Activated naive CD8-positive, alpha-beta T cell treated with anti-CD3 and anti-CD28 coated beads for 36 hours (primary cell): ENCODE measurements at regions not wholly inside any gene's neighbourhood (a gene's known extent, or its start where the extent isn't known, plus 50 kb on each side); places are given as distances from the start of the nearest gene placed in this dataset.

Experiments used
- DNase-seq: peaks from one replicate; pipeline ENCODE4 v3.0.0; 2021
- H3K27ac Mint-ChIP-seq: one replicate; pipeline ENCODE4 v1.8.0; 2022; ENCODE audit warnings: mild to moderate bottlenecking, moderate library complexity, mixed read lengths
- H3K27me3 Mint-ChIP-seq: one replicate; pipeline ENCODE4 v1.8.0; 2022; ENCODE audit warnings: mild to moderate bottlenecking, mixed read lengths
- H3K36me3 Mint-ChIP-seq: one replicate; pipeline ENCODE4 v1.8.0; 2021; ENCODE audit warnings: mild to moderate bottlenecking, mixed read lengths
- H3K4me1 Mint-ChIP-seq: one replicate; pipeline ENCODE4 v1.8.0; 2021; ENCODE audit warnings: mixed read lengths
- H3K4me3 Mint-ChIP-seq: one replicate; pipeline ENCODE4 v1.8.0; 2022; ENCODE audit warnings: mild to moderate bottlenecking, moderate library complexity, mixed read lengths
- H3K9me3 Mint-ChIP-seq: one replicate; pipeline ENCODE4 v1.8.0; 2022; ENCODE audit warnings: mixed read lengths

DNA sequence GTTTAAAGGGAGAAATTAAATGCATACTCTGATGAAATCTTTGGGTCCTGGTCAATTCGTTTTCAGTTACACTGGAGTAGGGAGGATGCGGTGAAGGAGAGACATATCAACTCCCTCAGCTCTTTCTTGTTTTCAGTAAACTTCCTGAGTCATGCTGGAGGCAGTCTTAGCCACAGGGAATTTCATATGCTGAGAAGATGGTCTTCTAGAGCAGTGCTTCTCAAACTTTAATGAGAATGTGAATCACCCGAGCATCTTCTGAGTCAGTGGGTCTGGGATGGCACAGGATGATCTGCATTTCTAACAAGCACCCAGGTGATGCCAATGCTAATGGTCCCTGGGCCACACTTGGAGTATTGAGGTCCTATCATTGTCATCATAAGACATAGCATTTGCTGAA, 214.5 kb downstream of the KIT start:
- H3K4me3 Mint-ChIP-seq = no peak overlapping the region
- no peaks in the 10 kb centered on the region for H3K36me3 Mint-ChIP-seq
- H3K27ac Mint-ChIP-seq = no peak overlapping the region
- DNase-seq = no peak
- H3K27me3 Mint-ChIP-seq = no peaks in the 10 kb centered on the region
- H3K4me1 Mint-ChIP-seq = no peaks in the 10 kb centered on the region
- no peaks in the 10 kb centered on the region for H3K9me3 Mint-ChIP-seq

DNA sequence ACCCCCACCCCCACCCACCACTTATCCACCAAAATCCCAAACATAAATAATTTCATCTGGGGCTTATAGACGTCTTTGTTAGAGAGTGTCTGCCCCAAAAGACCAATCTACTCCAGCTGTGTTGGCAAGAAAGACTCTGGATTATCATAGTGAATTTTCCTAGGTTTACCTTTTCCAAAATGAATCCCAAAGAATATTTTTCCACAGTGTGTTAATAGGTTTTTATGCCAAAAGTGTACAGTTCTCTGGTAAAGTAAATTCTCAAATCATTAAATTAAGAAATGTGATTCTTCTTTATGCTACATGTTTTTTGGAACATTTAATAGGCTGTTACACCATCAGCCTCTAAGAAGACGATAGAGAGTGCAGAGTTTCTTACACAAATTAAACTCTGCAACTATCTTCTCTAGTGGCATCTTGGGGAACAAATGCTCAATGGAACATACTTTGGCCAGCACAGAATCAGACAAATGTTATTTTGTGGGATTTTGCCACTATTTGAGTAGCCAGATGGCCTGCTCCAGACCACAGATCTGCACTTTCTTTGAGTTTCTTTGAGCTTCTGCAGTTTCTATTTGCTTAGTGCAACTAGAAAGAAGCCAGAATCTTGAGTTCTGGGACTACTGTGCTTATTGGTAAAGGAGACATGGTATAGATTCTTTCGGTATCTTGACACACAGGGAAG, 206.0 kb downstream of the KIT start:
- no peaks in the 10 kb centered on the region for H3K27me3 Mint-ChIP-seq

DNA sequence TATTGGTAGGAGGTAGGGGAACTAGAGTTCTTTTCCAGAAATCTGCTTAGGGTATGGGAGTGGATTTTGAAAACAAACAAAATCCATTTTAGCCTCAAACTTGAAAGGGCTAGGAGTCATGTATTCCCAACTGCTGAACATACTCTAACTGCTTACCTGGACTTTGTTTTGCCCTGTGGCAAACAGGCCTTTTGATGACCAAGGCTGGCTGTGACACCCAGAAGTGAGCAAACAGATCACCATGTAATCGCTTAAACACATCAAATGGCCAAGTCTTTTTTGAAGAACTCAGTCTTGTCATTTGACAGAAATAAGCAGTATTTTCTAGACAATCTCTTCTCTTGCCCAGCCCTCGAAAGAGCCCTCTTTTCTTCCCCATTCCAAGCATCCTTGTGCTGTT, 203.4 kb downstream of the KIT start:
- H3K4me3 Mint-ChIP-seq = no peak overlapping the region
- no peaks in the 10 kb centered on the region for H3K27me3 Mint-ChIP-seq
- no peak for DNase-seq
- H3K36me3 Mint-ChIP-seq = no peaks in the 10 kb centered on the region
- H3K27ac Mint-ChIP-seq = no peak overlapping the region
- H3K4me1 Mint-ChIP-seq = no peaks in the 10 kb centered on the region
- no peaks in the 10 kb centered on the region for H3K9me3 Mint-ChIP-seq

More for the DNA sequence above, 206.0 kb downstream of the KIT start:
- no peak for DNase-seq
- Mint-ChIP-seq H3K9me3 (no peaks in the 10 kb centered on the region), H3K4me3 (no peak overlapping the region), H3K27ac (no peak overlapping the region), H3K4me1 (no peaks in the 10 kb centered on the region), H3K36me3 (no peaks in the 10 kb centered on the region)

DNA sequence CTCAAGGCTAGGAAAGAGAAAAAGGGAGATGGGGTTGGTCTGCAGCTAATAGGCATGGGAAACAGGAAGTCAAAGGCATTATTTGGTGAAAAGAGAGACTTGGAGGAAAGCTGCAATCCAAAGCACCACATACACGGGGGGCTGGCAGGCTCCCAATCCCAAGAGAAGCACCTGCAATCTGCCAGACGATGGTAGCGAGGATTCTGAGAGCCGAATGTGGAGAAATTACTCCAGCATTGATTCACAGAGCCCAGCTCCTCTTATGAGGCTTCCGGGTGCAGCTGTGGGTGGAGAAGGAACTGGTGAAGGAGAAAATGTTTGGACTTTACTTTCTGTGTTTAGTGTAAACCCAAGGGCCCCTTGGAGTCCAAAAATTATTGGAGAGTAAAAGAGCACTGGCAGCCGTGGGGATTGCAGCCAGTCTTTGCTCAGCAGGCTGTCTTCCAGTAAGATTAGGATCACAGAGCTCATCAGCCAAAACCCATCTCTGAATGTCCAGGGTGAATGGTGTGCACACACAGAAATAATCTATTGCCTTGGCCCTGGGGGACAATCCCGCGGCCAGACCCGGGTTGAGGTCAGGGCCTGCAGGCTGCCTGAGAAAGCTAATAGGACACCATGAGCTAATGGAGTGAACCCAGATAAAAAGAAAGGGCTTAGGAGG, 197.6 kb downstream of the KIT start:
- H3K27me3 Mint-ChIP-seq = no peaks in the 10 kb centered on the region
- DNase-seq = no peak
- H3K36me3 Mint-ChIP-seq = no peaks in the 10 kb centered on the region
- H3K27ac Mint-ChIP-seq = no peak overlapping the region
- H3K4me3 Mint-ChIP-seq = no peak overlapping the region
- no peaks in the 10 kb centered on the region for H3K9me3 Mint-ChIP-seq
- no peaks in the 10 kb centered on the region for H3K4me1 Mint-ChIP-seq

DNA sequence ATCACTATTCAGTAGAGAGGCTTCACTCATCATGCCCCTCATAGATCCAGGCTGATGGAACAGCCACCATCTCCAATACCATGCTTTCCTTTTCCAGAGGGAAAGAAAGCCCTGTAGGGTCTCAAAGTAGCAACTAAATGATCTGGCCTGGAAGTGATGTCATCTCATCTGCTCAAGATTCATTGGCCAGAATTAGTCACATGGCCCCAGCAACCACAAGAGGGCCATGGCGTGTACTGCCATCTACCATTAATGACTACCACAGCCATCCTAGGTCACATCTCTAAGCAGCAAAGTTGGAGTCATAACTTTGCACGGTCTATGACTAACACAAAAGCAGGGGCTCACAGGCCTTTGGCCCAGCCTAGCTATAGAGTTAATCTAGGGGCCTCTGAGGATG, 194.8 kb downstream of the KIT start:
- Mint-ChIP-seq H3K4me1 (no peaks in the 10 kb centered on the region), H3K36me3 (no peaks in the 10 kb centered on the region), H3K9me3 (no peaks in the 10 kb centered on the region), H3K4me3 (no peak overlapping the region), H3K27me3 (no peaks in the 10 kb centered on the region), H3K27ac (no peak overlapping the region)
- DNase-seq = no peak

DNA sequence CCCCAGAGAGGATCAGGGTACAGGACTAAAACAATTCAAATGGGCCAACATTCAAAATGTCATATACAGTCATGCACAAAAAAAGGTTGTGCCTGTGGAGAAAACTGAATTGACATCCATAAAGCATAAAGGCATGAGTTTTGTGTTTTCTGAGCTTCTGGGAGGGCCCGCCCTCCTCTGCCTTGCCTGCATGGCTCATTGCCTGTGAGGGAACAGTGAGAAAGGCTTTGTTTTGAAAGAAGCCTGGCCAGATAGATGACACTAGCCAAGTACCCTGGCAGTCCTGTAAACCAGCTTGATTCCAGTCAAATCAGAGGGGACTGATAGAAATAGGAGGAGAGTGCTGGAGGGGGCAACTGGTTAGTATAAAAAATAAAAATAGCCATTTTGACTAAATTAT, 194.3 kb downstream of the KIT start:
- no peaks in the 10 kb centered on the region for H3K36me3 Mint-ChIP-seq
- H3K27me3 Mint-ChIP-seq = no peaks in the 10 kb centered on the region
- H3K4me1 Mint-ChIP-seq = no peaks in the 10 kb centered on the region
- no peak overlapping the region for H3K4me3 Mint-ChIP-seq
- no peaks in the 10 kb centered on the region for H3K9me3 Mint-ChIP-seq
- no peak overlapping the region for H3K27ac Mint-ChIP-seq
- DNase-seq = no peak

DNA sequence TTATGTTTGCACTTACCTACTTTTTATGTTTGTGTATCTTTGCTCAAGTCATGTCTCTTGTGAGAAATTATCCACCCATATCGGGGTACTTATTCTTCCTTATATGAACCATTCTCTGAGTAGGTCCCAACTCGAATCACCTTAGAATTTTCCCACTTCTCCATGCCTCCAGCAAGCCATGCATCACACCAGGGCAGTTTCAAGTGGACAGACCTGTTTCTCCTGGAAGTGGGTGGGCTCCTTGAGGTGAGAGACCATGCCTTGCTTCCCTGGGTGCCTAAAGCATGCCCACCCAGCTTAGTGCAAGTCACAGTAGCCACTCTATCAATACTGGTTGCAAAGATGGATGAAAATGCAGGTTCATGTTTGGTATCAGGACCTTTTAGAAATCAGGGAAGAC, 187.2 kb downstream of the KIT start:
- Mint-ChIP-seq H3K4me3 (no peak overlapping the region), H3K27ac (no peak overlapping the region), H3K4me1 (no peaks in the 10 kb centered on the region), H3K9me3 (no peaks in the 10 kb centered on the region), H3K27me3 (no peaks in the 10 kb centered on the region), H3K36me3 (no peaks in the 10 kb centered on the region)
- DNase-seq = no peak

DNA sequence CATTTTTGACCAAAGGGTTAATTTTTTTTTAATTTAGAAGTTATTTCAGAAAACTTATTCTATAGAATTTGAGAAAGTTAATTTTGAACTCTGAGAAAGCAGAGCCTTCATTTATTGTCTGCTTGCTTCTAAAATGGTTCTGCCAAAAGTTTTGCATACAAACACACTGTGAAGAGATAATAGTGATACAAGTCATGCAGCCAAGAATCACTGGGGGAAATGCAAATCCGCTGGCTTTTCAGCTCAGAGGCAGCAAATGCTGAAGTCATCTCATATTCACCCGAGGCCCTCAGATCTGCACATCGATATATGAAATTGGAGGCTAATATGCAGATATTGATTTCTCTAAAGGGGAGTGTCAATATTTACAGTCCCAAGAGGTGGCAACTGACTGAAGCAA, 186.2 kb downstream of the KIT start:
- Mint-ChIP-seq H3K36me3 (no peaks in the 10 kb centered on the region), H3K4me3 (no peak overlapping the region), H3K4me1 (no peaks in the 10 kb centered on the region), H3K27ac (no peak overlapping the region), H3K27me3 (no peaks in the 10 kb centered on the region), H3K9me3 (no peaks in the 10 kb centered on the region)
- no peak for DNase-seq

DNA sequence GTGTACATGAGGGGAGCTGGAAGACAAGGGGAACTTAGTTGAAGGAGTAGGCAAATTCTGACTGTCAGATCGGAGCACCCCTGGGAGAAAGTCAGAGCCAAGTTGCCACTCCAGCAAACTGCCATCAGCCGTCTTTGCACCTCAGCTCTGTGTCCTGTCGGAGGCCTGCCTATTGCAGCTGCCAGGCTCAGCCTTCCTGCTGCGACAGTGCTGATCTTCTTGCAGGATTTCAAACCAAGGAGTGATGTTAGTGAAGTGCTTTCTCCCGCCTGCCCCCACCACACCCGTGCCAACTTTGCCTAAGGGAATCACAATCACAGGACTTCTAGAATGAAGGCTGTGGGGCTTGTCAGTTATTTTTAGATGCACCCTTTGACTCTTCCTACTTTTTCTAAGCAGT, 185.3 kb downstream of the KIT start:
- Mint-ChIP-seq H3K27ac (no peak overlapping the region), H3K36me3 (no peaks in the 10 kb centered on the region), H3K27me3 (no peaks in the 10 kb centered on the region)

DNA sequence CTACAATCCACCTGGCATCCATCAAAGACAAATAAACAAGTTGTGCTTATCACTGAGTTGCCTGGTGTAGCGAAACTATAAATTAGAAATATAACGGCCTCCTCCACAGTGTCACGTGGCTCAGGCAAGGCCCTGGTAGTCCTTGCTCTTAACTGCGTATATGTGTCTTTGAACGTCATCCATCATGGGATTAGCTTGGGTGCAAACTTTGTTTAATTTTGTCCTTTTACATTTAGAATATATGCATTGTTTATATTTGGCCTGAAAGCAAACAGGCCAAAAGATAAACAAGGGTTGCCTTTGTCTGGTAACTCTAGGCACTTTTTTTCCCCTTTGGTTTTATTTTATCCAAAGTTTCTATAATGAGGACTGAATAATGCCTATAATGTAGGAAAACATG, 184.9 kb downstream of the KIT start:
- no peak overlapping the region for H3K27ac Mint-ChIP-seq
- H3K36me3 Mint-ChIP-seq = no peaks in the 10 kb centered on the region
- H3K4me1 Mint-ChIP-seq = no peaks in the 10 kb centered on the region
- H3K27me3 Mint-ChIP-seq = no peaks in the 10 kb centered on the region
- H3K4me3 Mint-ChIP-seq = no peak overlapping the region
- no peaks in the 10 kb centered on the region for H3K9me3 Mint-ChIP-seq
- no peak for DNase-seq

More for the DNA sequence above, 185.3 kb downstream of the KIT start:
- H3K4me3 Mint-ChIP-seq = no peak overlapping the region
- H3K9me3 Mint-ChIP-seq = no peaks in the 10 kb centered on the region
- DNase-seq = no peak
- H3K4me1 Mint-ChIP-seq = no peaks in the 10 kb centered on the region

DNA sequence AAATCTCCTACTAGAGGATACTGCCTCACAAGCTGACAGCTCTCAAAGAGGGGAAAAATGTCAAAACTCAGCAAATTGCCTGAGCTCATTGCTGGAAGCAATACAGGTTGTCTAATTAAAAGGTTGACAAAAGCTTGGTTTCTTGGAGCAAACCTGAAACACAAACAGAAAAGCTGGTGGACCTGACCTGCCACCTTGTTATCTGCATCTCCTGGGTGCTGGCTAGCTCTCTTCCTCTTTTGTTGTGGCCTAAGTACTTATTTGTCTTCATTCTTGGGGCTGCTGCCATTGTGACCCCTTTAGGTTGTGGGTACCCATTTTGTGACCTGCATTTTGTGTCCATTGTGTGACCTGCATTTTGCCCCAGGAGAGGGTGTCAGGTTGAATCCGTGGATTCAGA, 184.5 kb downstream of the KIT start:
- DNase-seq = no peak
- Mint-ChIP-seq H3K4me1 (no peaks in the 10 kb centered on the region), H3K27ac (no peak overlapping the region), H3K36me3 (no peaks in the 10 kb centered on the region), H3K9me3 (no peaks in the 10 kb centered on the region), H3K27me3 (no peaks in the 10 kb centered on the region), H3K4me3 (no peak overlapping the region)

DNA sequence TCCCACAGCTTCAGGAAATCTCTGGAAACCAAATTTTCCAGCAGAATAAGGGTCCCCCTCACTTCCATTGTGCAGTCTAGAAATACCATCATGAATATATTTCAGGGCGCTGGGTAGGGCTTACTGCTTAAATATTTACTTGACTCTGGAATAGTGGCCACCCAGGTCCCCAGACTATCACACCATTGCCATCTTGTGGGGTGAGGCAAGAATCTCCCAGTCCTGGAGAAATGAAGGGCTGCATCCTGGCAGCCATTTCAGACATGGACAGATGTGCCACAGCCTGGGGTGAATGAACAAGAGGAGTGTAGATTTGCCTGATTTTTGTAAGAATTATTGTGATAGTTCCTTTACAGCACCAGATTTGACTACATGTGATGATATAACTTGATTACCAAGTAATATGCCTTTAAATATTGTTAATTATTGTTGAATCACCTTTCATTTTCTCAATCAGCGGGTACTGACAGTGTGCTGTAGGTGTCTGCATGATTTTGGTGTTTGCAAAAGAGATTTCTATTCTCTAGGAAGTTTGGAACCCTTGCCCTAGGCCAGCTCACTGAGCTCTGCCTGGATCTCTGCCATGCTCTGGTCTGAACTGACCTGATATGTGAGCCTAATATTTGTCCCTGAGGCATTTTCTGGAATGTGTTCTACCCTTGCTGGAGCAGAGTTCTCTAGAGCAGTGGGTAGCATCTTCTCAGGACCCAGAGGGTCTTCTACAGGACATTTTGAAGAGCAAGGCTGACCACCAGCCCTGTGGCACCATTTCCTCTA, 183.4 kb downstream of the KIT start:
- H3K4me1 Mint-ChIP-seq = no peaks in the 10 kb centered on the region
- no peaks in the 10 kb centered on the region for H3K27me3 Mint-ChIP-seq
- H3K36me3 Mint-ChIP-seq = no peaks in the 10 kb centered on the region
- no peak for DNase-seq
- H3K9me3 Mint-ChIP-seq = no peaks in the 10 kb centered on the region
- H3K4me3 Mint-ChIP-seq = no peak overlapping the region
- no peak overlapping the region for H3K27ac Mint-ChIP-seq

DNA sequence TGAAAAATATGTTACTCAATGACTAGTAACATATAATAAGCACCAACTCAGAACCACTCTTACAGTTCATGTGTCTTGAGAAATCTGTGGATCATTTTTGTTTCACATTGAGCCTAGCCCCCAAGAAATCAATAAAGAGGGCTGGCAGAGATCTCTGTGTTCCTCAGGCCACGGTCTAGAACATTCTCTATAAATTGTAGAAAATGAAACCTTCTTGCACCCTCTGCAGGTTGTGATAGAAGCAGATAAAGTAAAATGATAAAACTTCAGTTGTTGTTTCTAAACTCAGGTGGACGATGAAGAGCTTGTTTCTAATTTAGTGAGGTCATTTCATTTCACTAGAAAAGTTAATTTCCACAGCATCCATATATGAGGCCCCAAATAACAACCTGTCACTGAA, 182.7 kb downstream of the KIT start:
- H3K27ac Mint-ChIP-seq = no peak overlapping the region
- H3K4me1 Mint-ChIP-seq = no peaks in the 10 kb centered on the region
- no peak overlapping the region for H3K4me3 Mint-ChIP-seq
- no peaks in the 10 kb centered on the region for H3K36me3 Mint-ChIP-seq
- H3K27me3 Mint-ChIP-seq = no peaks in the 10 kb centered on the region
- DNase-seq = no peak
- H3K9me3 Mint-ChIP-seq = no peaks in the 10 kb centered on the region

DNA sequence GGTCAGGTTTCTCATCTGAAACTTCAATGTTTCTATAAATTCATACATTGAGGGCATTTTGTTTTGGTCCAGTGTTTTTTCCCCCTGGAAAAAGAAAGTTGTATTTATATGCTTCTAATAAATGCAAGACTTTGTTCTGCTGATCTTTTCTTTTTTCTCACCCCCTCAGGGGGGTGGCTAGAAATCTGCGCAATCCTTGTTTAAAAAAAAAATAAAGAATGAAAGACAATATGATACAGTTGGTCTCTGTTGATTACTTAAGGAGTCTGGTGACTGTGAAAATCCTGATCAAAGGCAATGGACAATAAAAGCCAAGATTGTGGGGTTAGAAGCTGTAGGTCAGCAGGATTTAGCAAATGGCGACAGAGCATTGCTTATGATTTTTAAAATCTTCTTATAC, 180.5 kb downstream of the KIT start:
- Mint-ChIP-seq H3K36me3 (no peaks in the 10 kb centered on the region), H3K27ac (no peak overlapping the region), H3K4me3 (no peak overlapping the region), H3K4me1 (no peaks in the 10 kb centered on the region), H3K27me3 (no peaks in the 10 kb centered on the region), H3K9me3 (no peaks in the 10 kb centered on the region)
- no peak for DNase-seq

DNA sequence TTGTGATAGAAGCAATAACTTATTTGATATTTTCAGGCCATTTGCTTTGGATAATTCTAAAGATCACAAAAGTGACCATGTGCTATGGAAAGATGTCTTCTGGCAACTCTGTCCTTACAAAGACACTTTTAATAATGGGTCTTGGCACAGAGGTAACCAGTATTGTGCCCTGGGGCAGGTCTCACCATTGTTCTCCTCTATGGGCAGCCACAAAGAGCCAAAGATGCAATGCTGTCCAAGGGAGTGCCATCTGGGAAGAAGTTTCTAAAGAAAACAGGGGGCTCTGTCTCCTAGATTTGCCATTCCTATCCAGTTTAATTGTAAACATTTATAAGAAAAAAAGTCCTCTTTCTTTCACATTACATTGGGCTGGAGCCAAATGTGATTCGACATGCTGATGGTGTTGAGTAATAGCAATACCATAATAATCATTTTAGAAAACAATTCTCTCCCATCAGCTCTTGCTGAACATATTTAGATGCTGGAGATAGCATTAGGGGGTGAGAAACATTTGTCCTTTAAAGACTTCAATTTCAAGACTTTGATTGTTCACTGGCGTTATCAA, 179.9 kb downstream of the KIT start:
- Mint-ChIP-seq H3K27me3 (no peaks in the 10 kb centered on the region), H3K4me3 (no peak overlapping the region), H3K36me3 (no peaks in the 10 kb centered on the region), H3K9me3 (no peaks in the 10 kb centered on the region), H3K4me1 (no peaks in the 10 kb centered on the region), H3K27ac (no peak overlapping the region)
- no peak for DNase-seq
